ENCODE measurements at regions not wholly inside any gene's neighbourhood (a gene's known extent, or its start where the extent isn't known, plus 50 kb on each side); places are given as distances from the start of the nearest gene placed in this dataset.
"Not testable (repeated sequence)": the region's sequence is repeated elsewhere in the genome, so short reads cannot be mapped to it uniquely, and the experiment has no call there.

DNA sequence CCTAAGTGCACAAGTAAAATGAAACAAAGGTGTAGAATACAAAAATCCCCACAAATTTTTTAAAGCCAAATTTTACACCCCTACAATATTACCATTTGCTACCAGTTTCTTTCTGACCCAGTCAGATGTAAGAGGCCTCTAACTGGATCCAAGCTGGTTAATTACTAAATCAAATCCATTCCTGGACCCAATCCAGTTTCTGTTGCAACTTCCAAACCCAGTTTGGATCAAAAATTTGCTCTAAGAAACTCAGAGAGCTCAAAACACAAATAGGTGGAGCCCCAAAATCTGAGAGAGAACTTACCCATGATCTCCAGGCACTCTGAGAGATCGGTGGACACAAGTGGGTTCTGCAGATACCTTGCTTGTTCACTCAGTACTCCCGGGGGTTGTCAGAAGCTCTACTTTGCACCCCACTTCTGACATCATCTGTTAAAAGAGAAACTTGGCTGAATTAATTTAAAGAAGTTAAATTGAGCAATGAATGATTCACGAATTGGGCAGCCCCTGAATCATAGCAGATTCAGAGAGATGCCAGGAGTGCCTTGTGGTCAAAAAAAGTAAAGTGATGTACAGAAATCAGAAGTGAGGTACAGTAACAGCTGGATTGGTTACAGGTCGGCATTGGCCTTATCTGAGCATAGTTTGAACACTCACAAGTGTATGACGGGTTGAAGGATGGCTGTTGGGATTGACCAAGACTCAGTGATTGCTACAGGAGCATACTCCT is 448.0 kb downstream of the KCNT2 start:
- no peak for DNase-seq (ENCODE audit: low spot score)

DNA sequence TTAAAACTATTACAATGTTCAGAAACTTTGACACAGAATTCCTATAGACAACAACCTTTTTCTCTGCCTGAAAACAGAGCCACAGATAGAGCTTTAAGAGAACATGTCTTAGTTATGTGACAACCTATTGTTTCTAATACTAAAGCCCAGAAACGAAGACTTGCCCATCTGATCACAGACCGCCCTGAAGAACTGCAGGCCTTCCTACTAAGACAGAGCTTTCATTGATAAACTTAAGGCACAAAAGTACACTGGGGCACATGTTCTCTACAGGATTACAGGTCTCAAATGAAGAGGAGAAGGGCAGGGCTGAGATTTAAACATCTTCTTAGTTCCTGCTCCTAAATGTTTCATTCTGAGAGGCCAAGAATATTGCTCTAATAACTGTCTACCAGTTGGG is 452.7 kb downstream of the KCNT2 start:
- DNase-seq (ENCODE audit: low spot score): no peak

DNA sequence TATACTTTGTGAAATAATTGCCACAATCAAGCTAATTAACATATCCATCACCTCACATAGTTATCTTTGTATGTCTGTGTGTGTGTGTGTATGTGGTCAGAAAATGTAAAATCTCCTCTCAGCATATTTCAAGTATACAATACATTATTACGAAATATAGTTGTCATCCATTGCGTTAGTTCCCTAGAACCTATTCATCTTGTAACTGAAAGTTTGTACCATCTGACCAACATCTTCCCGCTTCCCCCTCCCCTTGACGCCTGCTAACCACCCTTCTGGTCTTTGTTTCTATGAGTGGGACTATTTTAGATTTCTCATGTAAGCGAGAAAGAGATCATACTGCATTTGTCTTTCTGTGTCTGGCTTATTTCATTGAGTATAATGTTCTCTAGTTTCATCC is 455.3 kb downstream of the KCNT2 start:
- no peak for DNase-seq (ENCODE audit: low spot score)

DNA sequence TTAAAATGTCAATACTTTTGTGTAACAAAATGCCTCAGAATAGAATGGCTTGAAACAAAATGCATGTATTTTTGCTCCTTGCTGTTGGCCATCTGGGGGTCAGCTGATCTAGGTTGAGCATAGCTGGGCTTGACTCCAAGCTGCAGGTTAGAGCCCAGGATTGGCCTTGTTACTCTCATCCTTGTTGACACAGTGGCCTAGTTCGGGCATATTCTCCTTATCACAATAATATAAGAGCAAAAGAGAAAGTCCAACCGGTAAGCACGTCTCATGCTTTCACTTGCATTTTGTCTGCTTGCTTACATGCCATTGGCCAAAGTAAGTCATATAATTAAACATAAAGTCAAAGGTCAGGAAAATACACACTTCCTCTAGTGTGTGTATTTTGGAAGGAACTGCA is 456.2 kb downstream of the KCNT2 start:
- no peak for DNase-seq (ENCODE audit: low spot score)

DNA sequence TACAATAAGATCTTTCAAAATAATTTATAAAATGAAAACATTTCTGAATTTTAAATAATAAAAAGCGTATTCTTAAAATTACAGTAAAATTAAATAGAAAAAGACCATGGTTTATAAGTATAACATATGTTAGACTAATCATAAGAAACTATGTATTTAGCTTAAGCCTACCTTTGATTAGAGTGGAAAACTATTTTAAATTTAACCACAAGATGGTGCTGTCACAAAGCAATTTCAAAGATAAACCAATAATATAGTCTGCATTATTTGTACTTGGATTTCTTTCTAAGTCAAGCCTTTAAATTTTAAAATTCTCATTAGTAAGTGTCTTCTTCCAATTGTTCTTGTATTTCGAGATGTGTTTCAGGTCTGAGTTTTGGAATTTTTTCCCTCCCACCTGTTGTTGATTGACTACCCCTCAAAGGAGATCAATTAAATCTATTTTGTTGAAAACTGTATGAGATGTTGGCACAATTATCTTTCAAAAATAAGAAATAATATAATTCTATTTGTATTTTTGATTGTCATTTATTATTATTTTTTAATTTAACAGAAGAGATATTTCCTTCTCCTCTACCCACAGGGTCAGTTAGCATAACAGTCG is 459.8 kb downstream of the KCNT2 start:
- no peak for DNase-seq (ENCODE audit: low spot score)

DNA sequence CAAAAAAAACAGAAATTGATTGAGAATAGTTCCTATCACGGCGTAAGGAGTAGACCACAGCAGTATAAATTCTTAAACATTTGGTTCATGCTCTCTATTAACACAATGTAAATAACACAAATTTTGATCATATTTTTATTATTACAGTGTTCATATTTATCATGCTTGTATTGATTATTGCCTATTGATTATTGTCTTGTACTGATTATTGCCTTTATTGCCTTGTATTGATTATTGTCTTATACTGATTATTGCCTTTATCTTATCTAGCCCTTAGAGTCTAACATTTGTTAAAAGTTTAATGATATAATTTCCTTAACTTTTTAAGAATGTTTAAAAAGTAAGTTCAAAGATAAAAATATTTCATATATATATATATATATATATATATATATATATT is 460.7 kb downstream of the KCNT2 start:
- DNase-seq (ENCODE audit: low spot score): no peak

DNA sequence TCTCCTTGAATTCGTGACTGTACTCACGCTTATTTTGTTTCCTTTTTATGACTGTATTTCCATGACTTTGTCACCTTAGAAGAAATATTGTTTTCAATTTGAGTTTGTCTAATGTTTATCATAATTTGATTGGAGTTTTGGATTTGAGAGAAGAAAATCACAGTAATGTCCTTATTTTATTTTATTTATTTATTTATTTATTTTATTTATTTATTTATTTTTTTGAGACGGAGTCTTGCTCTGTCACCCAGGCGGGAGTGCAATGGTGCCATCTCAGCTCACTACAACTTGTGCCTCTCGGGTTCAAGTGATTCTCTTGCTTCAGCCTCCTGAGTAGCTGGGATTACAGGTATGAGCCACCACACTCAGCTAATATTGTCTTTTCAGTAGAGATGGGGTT is 463.1 kb downstream of the KCNT2 start:
- DNase-seq (ENCODE audit: low spot score): not testable (repeated sequence)

DNA sequence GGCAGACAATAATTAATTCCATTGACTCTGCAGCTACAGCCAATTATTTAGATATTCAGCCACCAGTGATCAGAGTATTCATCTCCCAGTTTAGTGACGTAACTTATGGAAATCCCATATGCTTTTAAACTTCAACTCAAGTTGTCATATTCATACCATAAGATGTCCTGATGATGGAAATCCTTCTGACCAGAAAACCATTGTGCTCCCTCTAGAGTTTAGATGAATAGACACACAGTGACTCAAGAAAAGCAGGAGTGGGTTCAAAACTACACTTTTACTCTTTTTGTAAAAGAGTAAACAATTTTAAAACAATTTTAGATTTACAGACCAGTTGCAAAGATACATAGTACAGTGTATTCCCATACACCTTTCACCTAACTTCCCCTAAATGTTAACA is 463.7 kb downstream of the KCNT2 start:
- no peak for DNase-seq (ENCODE audit: low spot score)

DNA sequence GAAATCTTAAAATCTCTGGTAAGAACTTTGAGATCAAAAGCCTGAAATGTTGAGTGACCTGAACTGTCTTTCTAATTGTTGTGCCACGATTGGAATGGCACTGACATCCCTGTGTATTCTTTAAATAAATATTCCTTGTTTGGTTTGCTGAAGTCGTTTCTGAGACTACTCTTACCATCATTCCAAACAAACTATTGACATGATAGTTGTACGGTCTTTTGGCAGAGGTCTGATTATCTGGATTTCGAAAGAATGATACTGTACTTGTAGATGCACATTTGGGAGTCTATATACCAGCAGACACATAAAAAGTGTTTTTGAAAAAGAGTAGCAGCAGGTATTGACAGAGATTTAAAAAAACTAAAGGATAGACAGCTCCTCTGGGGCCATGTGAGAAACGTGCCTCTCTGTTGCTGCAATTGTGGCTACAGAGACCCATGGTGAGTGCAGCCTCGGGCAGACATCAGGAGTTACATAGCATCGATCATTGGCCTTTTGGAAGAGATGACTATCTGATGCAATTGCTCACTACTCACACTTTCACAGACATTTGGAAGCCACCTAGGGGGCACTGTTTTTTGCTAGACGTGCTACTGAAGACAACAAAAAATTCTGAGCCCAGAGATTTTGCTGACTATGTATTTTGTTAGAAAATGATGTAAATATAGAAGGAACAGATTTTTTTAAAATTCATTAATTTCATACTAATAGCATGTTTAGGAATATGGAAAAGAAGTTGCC is 464.5 kb downstream of the KCNT2 start:
- DNase-seq (ENCODE audit: low spot score): no peak

DNA sequence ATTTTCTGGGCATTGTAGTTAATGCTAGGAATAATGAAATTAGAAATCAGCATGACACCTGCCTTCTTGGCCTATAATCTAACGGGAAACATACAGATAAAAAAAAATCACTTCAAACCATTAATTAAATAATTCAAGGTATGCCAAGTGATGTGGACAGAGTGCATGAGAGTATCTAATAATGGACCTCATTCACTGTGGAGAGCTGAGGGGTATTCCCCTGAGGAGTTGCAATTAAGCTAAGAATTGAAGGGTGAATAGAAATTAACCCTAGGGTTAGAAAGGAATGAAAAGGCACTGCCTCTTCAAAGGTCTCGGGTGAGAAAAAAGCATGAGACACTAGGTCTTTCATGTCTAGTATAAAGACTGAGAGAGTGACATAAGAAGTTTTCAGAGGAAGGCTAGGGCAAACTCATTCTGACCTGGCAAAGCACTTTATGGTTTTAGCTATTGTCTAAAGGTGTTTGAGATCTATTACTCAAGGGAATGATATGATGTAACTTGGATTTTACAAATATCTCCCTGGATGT is 466.1 kb downstream of the KCNT2 start:
- no peak for DNase-seq (ENCODE audit: low spot score)

DNA sequence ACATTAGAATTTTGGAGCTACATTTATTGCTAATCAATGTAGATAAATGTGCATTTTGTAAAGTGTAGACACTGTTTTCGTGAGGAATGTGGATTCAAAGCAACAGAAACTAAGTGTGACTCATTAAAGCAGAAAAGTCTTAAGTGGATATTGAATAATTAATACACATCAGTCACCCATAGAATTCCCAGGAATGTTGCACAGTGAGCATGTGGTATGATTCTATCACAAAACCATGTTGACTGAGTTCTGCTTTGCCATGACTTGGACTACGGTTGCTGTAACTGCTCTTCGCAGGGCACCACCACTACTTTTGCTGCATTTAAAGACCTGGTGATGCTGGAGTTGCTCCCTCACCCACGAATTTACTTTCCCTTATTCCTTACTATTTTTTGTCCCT is 471.8 kb downstream of the KCNT2 start:
- DNase-seq (ENCODE audit: low spot score): no peak

DNA sequence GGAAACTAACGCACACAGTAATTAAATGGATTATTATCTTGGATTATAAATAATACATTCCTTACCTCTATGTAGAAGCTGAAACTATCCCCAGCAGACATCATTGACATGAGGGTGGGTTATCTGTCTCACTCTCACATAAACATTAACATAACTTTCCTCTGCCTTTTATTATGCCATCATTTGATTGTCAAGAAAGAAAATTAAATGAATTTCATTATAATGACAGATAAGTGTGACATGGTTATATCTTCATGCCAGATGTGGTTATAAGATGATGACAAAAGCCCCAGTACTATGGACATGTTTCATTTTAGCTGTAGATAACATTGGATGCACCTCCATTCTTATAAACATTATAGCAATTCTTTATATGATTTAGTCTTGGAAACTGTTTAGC is 476.5 kb downstream of the KCNT2 start:
- no peak for DNase-seq (ENCODE audit: low spot score)

DNA sequence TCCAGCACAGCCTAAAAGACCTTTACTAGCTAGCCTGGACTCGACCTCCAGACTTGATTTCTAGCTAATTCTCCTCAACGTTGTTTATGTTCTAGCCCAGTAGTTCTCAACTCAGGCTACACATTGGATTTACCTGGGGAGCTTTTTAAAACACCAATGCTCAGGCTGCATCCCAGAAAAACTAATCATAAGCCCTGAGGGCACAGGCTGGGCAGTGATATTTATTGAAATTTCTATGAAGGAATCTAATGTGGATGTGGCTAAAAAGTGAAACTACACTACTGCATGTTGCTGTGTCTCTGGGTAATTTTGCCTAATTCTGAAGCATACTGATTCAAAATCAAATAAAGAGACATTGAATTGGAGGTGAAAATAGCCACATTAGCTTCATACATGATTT is 479.4 kb downstream of the KCNT2 start:
- DNase-seq (ENCODE audit: low spot score): no peak

DNA sequence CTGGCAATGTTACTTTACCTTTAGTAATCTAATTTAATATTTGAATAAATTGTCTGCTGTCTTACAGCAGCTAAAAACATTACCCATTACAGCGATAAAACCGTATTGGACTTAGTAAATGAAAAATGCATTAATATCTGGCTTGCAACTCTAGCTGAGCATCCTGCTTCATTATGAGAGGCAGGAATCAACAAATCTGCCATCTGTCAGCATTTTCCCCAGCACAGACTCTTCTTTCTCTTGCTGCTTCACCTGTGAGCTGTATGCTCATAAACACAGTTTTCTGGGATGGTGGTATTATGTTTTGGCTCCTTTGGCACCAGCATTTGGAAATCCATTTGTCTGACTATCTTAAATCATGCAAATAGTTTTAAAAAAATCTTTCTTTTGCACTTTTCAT is 487.1 kb downstream of the KCNT2 start:
- no peak for DNase-seq (ENCODE audit: low spot score)

DNA sequence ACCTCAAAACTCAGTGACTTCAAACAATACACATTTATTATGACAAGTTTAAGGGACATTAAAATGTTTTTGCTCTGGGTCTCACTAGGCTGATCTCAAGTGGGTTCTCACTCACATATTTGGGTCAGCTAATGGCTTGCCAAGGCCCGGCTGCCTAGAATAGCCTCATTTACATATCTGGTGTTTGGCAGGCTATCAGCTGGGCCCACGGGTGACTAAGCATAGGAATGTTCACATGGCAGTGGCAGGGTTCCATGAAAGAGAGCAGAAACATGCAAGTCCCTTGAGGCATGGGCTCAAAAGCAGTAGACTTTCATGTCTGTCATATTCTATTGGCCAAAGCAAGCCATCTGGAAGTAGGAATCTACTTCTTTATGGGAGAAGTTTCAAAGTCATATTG is 492.6 kb downstream of the KCNT2 start:
- DNase-seq (ENCODE audit: low spot score): no peak

DNA sequence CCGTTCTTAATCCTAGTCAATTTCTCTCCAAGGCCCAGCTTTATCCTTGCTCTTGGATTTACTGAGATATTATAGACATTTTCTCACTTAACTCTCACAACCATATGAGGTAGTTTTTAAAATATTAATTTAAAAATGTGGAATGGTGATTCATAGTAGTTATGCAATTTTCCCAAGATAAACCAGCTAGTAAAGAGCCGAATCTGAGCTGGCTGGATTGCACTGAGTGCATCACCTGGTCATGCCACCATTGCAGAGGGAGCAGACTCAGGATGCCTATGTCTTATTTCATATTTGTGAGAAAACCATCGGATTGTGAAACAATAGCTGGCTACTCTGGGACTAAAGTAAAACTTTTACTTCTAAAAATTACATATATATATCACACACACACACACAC is 494.0 kb downstream of the KCNT2 start:
- no peak for DNase-seq (ENCODE audit: low spot score)

DNA sequence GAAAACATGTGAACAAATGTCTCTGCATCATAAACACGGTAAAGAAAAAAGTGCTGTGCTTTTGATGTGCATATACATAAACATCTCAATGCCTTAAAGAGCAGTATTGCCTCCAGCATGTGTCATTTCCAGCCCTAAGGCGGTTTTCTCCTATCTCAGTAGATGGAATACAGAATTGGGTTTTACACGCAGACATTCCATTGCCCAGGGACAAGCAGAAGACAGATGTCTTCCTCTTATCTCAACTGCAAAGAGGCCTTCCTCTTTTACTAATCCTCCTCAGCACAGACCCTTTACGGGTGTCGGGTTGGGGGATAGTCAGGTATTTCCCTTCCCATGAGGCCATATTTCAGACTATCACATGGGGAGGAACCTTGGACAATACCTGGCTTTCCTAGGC is 499.2 kb downstream of the KCNT2 start:
- not testable (repeated sequence) for DNase-seq (ENCODE audit: low spot score)

DNA sequence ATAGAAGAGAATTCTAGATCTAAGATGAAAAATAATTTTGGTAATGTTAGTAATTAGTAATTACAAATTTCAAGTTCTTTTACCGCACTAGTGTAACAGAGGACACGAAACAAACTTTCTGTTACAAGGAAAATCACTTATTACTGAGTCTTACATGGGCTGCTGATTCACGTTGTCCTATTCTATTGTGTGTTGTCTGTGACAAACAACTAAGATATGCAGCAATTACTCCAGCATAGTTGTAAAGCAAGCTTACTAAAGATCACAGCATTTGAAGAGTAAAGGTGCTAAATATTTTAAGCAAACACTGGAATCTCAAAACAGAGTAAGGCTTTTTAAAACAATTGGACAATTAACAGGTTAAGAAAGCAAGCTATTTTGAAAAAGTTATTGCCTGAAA is 502.3 kb downstream of the KCNT2 start:
- no peak for DNase-seq (ENCODE audit: low spot score)

DNA sequence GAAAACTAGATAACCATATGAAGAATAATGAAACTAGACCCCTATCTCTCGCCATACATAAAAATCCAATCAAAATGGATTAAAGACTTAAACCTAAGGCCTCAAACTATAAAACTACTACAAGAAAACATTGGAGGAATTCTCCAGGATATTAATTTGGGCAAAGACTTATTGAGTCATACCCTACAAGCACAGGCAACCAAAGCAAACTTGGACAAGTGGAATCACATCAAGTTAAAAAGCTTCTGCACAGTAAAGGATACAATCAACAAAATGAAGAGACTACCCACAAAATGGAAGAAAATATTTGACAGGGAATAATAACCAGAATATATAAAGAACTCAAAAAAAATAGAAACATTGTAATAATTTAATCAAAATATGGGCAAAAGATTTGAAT is 505.4 kb downstream of the KCNT2 start:
- DNase-seq (ENCODE audit: low spot score): no peak

DNA sequence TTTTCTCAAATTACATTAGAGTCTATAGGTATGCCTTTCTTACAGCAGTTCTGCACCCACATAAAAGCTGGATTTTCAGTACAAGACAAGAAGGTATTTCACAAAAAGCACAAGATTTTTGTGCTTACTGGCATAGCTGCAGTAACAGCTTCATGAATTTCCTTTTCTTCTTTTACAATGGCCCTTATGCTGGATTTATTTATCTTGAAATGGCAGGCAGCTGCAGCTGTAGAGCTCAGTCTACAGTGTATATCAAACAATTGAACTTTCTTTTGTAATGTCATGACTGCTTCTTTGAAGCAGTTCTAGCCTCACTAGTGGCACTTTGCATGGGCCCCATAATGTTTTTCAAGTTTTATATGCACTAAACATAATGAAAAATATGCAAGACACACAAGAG is 510.2 kb downstream of the KCNT2 start:
- DNase-seq (ENCODE audit: low spot score): no peak

DNA sequence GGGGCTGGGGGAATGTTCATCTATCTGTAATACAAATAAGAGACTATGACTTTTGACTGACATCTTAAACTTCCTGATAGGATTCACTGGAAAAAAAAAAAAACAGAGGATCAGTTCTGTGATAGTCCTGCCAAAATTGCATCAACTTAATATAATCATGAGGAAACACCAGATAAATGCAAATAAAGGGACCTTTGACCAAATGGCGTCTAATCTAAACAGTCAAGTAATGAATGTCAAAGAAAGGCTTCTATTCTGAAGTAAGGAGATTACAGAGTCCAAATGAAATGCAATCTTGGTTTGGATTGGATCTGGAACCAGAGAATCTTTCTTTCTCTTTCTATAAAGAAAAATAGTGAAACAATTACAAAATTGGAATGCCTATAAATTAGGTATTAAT is 513.4 kb downstream of the KCNT2 start:
- DNase-seq (ENCODE audit: low spot score): no peak

DNA sequence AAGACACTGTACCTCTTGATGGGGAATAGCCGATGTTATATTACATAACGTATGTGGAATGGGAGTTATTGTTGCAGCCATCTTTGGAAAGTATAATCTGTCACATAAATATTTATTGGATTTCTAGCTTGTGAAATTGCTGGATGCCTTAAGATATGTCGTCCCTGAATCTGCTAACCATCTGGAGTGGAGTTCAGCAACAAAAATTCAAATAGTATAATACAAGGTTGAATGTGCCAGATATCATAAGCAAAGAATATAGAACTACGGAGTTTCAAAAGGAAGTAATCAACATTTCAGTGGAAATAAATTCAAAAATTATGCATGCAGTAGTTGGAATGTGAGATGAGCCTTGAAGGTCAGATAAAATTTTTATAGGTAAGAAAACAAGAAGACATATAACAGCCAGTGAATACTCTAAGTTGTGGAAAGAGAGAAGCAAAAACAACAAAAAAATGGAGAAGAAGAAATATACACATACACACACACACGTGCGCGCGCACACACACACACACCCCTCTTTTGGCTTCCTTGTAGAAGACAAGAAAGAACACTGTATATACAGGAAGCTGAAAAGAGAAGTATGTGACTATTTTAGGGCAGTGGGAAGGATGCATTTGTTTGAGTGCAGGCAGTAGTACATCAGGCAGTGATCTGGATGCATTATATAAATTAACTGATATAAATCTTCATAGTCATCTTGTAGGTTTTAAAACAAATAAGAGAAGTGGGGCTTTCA is 516.7 kb downstream of the KCNT2 start:
- no peak for DNase-seq (ENCODE audit: low spot score)

DNA sequence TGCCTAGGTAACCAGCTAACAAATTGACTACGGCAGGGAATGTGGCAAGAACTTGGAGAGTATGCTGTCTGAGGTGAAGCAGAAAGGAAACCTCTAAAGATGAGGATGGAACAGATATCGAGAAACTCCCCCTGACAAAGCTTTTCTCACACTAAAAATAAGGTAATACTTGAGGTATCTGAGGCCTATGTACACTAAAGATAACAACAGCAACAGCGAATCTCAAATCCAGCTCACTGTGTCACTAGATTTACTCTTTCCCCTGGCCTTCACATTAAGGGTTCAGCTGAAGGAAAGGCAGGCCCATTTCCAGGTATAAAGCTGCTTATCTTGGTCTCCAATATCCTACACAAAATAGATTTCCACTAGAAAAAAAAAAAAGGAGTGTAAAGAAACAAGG is 518.0 kb downstream of the KCNT2 start:
- no peak for DNase-seq (ENCODE audit: low spot score)

All from D341Med (cell line).